ENCODE measurements at regions not wholly inside any gene's neighbourhood (a gene's known extent, or its start where the extent isn't known, plus 50 kb on each side); places are given as distances from the start of the nearest gene placed in this dataset.

- TF ChIP-seq SMC3 (IDR thresholded peaks at IDR 0.05; ENCODE audit: low read depth, low read length) (no peak), CTCF (conservative IDR thresholded peaks at IDR 0.05; ENCODE audit: low read depth, low read length) (no peak), ELK1 (IDR thresholded peaks at IDR 0.05; ENCODE audit: borderline replicate concordance, low read depth, low read length) (no peak)
Measured at GRCh38 chr5:17357504-17357903, 140.1 kb downstream of the BASP1 start.

Data from IMR-90 (cell line).